ENCODE measurements at regions not wholly inside any gene's neighbourhood (a gene's known extent, or its start where the extent isn't known, plus 50 kb on each side); places are given as distances from the start of the nearest gene placed in this dataset.

DNA sequence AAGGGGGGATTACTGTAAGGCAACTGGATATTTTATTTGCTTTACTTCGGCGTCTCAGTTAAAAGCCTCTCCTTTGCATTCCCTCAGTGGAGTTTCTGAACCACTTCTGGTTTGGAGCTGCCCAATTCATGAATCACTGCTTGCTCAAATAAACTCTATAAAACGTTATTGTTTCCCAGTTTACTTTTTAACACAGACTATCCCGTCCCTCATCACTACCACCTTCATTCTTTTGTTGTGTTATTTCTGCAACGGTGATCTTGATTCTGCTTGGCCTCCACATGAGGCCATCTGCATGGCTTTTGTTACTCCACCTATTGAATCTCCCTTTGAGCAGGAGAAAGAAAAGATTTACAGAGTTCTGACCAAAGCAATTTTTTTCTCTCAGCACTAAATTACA is 104.0 kb upstream of the PLEKHA5 start:
- no peak overlapping the region for H3K9ac ChIP-seq (ENCODE audit: low read length)
- peaks cover 33% of the 10 kb centered on the region for H3K4me1 ChIP-seq (ENCODE audit: insufficient read depth, low read length)
- no peaks in the 10 kb centered on the region for H3K79me2 ChIP-seq (ENCODE audit: low read length)
- H3F3A ChIP-seq (ENCODE audit: low read length, unreplicated experiment), result no peaks in the 10 kb centered on the region
- TF ChIP-seq, protein P1, sequence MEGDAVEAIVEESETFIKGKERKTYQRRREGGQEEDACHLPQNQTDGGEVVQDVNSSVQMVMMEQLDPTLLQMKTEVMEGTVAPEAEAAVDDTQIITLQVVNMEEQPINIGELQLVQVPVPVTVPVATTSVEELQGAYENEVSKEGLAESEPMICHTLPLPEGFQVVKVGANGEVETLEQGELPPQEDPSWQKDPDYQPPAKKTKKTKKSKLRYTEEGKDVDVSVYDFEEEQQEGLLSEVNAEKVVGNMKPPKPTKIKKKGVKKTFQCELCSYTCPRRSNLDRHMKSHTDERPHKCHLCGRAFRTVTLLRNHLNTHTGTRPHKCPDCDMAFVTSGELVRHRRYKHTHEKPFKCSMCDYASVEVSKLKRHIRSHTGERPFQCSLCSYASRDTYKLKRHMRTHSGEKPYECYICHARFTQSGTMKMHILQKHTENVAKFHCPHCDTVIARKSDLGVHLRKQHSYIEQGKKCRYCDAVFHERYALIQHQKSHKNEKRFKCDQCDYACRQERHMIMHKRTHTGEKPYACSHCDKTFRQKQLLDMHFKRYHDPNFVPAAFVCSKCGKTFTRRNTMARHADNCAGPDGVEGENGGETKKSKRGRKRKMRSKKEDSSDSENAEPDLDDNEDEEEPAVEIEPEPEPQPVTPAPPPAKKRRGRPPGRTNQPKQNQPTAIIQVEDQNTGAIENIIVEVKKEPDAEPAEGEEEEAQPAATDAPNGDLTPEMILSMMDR (conservative IDR thresholded peaks at IDR 0.05; ENCODE audit: low read depth, low read length), result no peak
- TF ChIP-seq EZH2phosphoT487 (IDR thresholded peaks at IDR 0.05; ENCODE audit: borderline replicate concordance, low read length), result no peak
- no peak for TF ChIP-seq EZH2 (IDR thresholded peaks at IDR 0.05; ENCODE audit: low read length, unreplicated experiment)
- no peaks in the 10 kb centered on the region for H3K27me3 ChIP-seq (ENCODE audit: low read length)
- intact Hi-C loops (cut with micrococcal nuclease), result no loop called here
- ATAC-seq, result peak; percentile 83
- DNase-seq, result peak; percentile 68
- H3K27ac ChIP-seq (ENCODE audit: low read length), result peak overlapping the region; percentile 59
- no peak overlapping the region for H3K4me2 ChIP-seq (ENCODE audit: low read length)
- POLR2A ChIA-PET (ENCODE audit: unreplicated experiment), result no interaction called here
- no peak overlapping the region for H3K4me3 ChIP-seq (ENCODE audit: low read length)
- CTCF ChIA-PET, result no interaction called here
- H4K20me1 ChIP-seq (ENCODE audit: low read length), result no peaks in the 10 kb centered on the region
- H3K9me2 ChIP-seq (replicated peaks; ENCODE audit: low read length), result no peaks in the 10 kb centered on the region
- H2AFZ ChIP-seq (ENCODE audit: low read length), result no peak overlapping the region
- BruUV-seq (replicated peaks), result no TSS peak
- no peaks in the 10 kb centered on the region for H3K9me3 ChIP-seq (ENCODE audit: low read length)
- H3K36me3 ChIP-seq (ENCODE audit: low read depth, low read length), result no peaks in the 10 kb centered on the region

GRCh38 chr12:19026034-19026433 is 103.5 kb upstream of the PLEKHA5 start:
- Histone ChIP-seq H3K9me3 (ENCODE audit: low read length) (no peaks in the 10 kb centered on the region), H3F3A (ENCODE audit: low read length, unreplicated experiment) (no peaks in the 10 kb centered on the region), H3K27ac (ENCODE audit: low read length) (peak overlapping the region; percentile 59), H4K20me1 (ENCODE audit: low read length) (no peaks in the 10 kb centered on the region), H3K4me1 (ENCODE audit: insufficient read depth, low read length) (peaks cover 34% of the 10 kb centered on the region), H3K27me3 (ENCODE audit: low read length) (no peaks in the 10 kb centered on the region), H3K9me2 (replicated peaks; ENCODE audit: low read length) (no peaks in the 10 kb centered on the region), H3K4me3 (ENCODE audit: low read length) (no peak overlapping the region), H3K4me2 (ENCODE audit: low read length) (no peak overlapping the region), H3K36me3 (ENCODE audit: low read depth, low read length) (no peaks in the 10 kb centered on the region), H3K79me2 (ENCODE audit: low read length) (no peaks in the 10 kb centered on the region), H3K9ac (ENCODE audit: low read length) (no peak overlapping the region), H2AFZ (ENCODE audit: low read length) (no peak overlapping the region)
- ATAC-seq (no peak), DNase-seq (no peak)
- ChIA-PET CTCF (no interaction called here), POLR2A (ENCODE audit: unreplicated experiment) (no interaction called here)
- intact Hi-C loops (cut with micrococcal nuclease), result no loop called here
- no TSS peak for BruUV-seq (replicated peaks)
- TF ChIP-seq EZH2phosphoT487 (IDR thresholded peaks at IDR 0.05; ENCODE audit: borderline replicate concordance, low read length) (no peak), EZH2 (IDR thresholded peaks at IDR 0.05; ENCODE audit: low read length, unreplicated experiment) (no peak)
- TF ChIP-seq, protein P1 (conservative IDR thresholded peaks at IDR 0.05; ENCODE audit: low read depth, low read length), result no peak

- Histone ChIP-seq H3K27ac (ENCODE audit: low read length) (no peak overlapping the region), H3K4me1 (ENCODE audit: insufficient read depth, low read length) (peaks cover 34% of the 10 kb centered on the region), H3F3A (ENCODE audit: low read length, unreplicated experiment) (no peaks in the 10 kb centered on the region), H3K9me2 (replicated peaks; ENCODE audit: low read length) (no peaks in the 10 kb centered on the region), H4K20me1 (ENCODE audit: low read length) (no peaks in the 10 kb centered on the region), H3K36me3 (ENCODE audit: low read depth, low read length) (no peaks in the 10 kb centered on the region), H3K4me2 (ENCODE audit: low read length) (no peak overlapping the region), H3K4me3 (ENCODE audit: low read length) (no peak overlapping the region), H3K79me2 (ENCODE audit: low read length) (no peaks in the 10 kb centered on the region), H3K27me3 (ENCODE audit: low read length) (no peaks in the 10 kb centered on the region), H3K9ac (ENCODE audit: low read length) (no peak overlapping the region), H3K9me3 (ENCODE audit: low read length) (no peaks in the 10 kb centered on the region), H2AFZ (ENCODE audit: low read length) (no peak overlapping the region)
- no TSS peak for BruUV-seq (replicated peaks)
- POLR2A ChIA-PET (ENCODE audit: unreplicated experiment), result no interaction called here
- intact Hi-C loops (cut with micrococcal nuclease), result no loop called here
- DNase-seq (no peak), ATAC-seq (no peak)
- TF ChIP-seq, protein P1 (conservative IDR thresholded peaks at IDR 0.05; ENCODE audit: low read depth, low read length), result no peak
- no peak for TF ChIP-seq EZH2phosphoT487 (IDR thresholded peaks at IDR 0.05; ENCODE audit: borderline replicate concordance, low read length)
- TF ChIP-seq EZH2 (IDR thresholded peaks at IDR 0.05; ENCODE audit: low read length, unreplicated experiment), result no peak
- CTCF ChIA-PET, result no interaction called here
These were observed 102.7 kb upstream of the PLEKHA5 start for GRCh38 chr12:19026614-19027488.

Data from PC-3 (cell line).